Skeletal muscle satellite cell (primary cell): ENCODE measurements at regions not wholly inside any gene's neighbourhood (a gene's known extent, or its start where the extent isn't known, plus 50 kb on each side); places are given as distances from the start of the nearest gene placed in this dataset.

Source experiments
- H3K27me3 ChIP-seq: 2 replicates; pipeline ENCODE4 v1.7.0; 2013; ENCODE audit warnings: low read length; ENCODE audit not compliant: control insufficient read depth, insufficient read depth
- H3K36me3 ChIP-seq: 2 replicates; pipeline ENCODE4 v1.7.0; 2013; ENCODE audit warnings: mild to moderate bottlenecking, control low read depth, low read length; ENCODE audit not compliant: insufficient read depth
- H3K4me1 ChIP-seq: 2 replicates; pipeline ENCODE4 v1.7.0; 2013; ENCODE audit warnings: low read length; ENCODE audit not compliant: control insufficient read depth, insufficient read depth
- H3K4me2 ChIP-seq: 2 replicates; pipeline ENCODE4 v1.7.0; 2013; ENCODE audit warnings: mild to moderate bottlenecking, low read length
- H3K4me3 ChIP-seq: 2 replicates; pipeline ENCODE4 v1.7.0; 2013; ENCODE audit warnings: low read length
- H3K9ac ChIP-seq: 2 replicates; pipeline ENCODE4 v1.7.0; 2013; ENCODE audit warnings: mild to moderate bottlenecking, low read depth, low read length, moderate library complexity
- H3K9me3 ChIP-seq: replicated peaks from 2 replicates; pipeline ENCODE4 v1.7.0; 2013; ENCODE audit warnings: mild to moderate bottlenecking, control low read depth, low read length

DNA sequence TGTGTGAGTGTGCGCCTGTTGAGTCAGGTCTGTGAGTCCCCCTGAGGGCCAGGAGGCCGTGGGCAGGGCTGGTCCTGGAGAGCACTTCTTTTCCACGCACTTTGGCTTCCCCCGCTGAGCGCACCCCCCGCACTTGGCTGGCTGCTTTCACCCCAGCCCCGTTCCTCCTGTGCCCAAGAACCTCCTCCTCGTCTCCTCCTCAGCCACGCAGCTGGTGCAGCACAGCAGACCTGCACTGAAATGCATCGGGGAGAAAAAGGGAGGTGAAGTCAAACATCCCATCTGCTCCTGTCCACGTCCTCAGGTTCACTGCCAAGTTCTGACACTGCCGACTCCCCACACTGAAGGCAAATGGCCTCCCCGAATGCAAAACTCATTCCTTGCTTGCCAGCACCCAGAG is 362.7 kb upstream of the SFSWAP start:
- Histone ChIP-seq H3K4me3 (no peak overlapping the region), H3K4me1 (no peaks in the 10 kb centered on the region), H3K27me3 (no peaks in the 10 kb centered on the region), H3K4me2 (no peak overlapping the region), H3K36me3 (no peaks in the 10 kb centered on the region), H3K9me3 (peaks cover 20% of the 10 kb centered on the region), H3K9ac (no peak overlapping the region)

DNA sequence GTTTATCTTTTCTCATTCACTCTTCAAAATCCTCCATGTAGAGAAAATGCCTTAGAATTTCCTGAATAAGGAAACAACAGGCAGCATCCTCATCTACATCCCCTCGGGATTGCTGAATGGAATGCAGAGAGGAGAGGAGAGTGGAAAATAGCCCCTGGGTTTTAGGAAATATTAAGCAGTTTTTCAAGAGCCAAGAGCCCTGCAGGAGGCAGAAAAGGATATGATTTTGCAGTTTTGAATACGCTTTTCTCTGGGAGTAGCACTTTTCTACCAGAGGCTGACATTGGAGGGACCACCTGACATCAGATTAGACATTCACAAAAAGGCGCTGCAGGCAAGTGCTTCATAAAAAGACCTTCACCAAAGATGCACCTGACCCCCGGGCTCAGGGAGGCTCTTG is 362.2 kb upstream of the SFSWAP start:
- Histone ChIP-seq H3K4me1 (no peaks in the 10 kb centered on the region), H3K4me3 (no peak overlapping the region), H3K27me3 (no peaks in the 10 kb centered on the region), H3K36me3 (no peaks in the 10 kb centered on the region), H3K9me3 (peaks cover 20% of the 10 kb centered on the region), H3K9ac (no peak overlapping the region), H3K4me2 (no peak overlapping the region)

GRCh38 chr12:131349397-131350127 is 361.3 kb upstream of the SFSWAP start:
- Histone ChIP-seq H3K4me2 (no peak overlapping the region), H3K9me3 (peaks cover 24% of the 10 kb centered on the region), H3K27me3 (no peaks in the 10 kb centered on the region), H3K9ac (no peak overlapping the region), H3K36me3 (no peaks in the 10 kb centered on the region), H3K4me1 (no peaks in the 10 kb centered on the region), H3K4me3 (no peak overlapping the region)

DNA sequence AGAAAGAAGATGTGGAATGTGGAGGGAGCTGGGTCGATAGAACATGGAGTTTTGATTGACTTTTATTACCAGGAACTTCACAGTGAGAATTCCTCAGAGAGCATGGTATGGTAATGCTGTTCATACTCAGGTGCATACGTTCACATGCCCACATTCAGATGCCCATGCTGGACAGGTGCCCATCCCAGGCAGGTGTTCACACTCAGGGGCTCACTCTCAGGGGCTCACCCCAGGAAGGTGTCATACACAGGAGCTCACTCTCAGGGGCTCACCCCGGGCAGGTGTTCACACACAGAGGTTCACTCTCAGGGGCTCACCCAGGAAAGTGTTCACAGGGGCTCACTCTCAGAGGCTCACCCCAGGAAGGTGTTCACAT is 360.0 kb upstream of the SFSWAP start:
- no peak overlapping the region for H3K9ac ChIP-seq
- no peak overlapping the region for H3K4me3 ChIP-seq
- H3K4me2 ChIP-seq: no peak overlapping the region
- no peaks in the 10 kb centered on the region for H3K4me1 ChIP-seq
- no peaks in the 10 kb centered on the region for H3K36me3 ChIP-seq
- H3K9me3 ChIP-seq: peaks cover 27% of the 10 kb centered on the region
- H3K27me3 ChIP-seq: no peaks in the 10 kb centered on the region

GRCh38 chr12:131351319-131352028 is 359.4 kb upstream of the SFSWAP start:
- Histone ChIP-seq H3K9me3 (peaks cover 29% of the 10 kb centered on the region), H3K4me3 (no peak overlapping the region), H3K4me2 (no peak overlapping the region), H3K27me3 (no peaks in the 10 kb centered on the region), H3K4me1 (no peaks in the 10 kb centered on the region), H3K36me3 (no peaks in the 10 kb centered on the region), H3K9ac (no peak overlapping the region)

DNA sequence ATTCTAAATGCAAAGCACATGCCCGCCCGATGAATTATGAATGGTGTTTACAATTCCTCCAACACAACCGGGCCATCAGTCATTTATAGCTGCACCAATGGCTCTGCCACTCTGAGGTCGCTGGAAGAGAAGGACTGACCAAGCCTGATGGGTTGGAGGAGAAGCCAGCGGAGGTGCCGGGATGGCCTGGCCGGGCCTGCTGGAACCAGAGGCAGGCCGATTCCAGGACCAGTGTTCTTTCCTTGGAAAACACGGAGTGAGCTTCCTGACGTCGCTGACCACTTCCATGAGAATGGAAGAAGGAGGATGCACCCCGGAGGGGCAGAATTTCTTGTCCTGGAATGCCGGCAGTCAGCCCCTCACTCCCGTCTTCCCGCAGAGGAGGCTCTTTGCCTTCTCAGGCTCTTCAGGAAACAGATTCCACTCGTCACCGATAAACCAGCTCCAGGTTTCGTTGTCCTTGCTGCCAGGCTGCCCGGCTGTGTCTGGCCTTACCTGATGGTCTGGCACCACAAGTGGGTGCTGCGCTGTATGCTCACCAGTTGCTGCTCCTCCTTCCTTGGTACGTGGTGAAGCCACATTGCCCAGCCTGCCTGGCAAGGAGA is 358.5 kb upstream of the SFSWAP start:
- Histone ChIP-seq H3K4me3 (no peak overlapping the region), H3K9ac (no peak overlapping the region), H3K9me3 (peaks cover 22% of the 10 kb centered on the region), H3K4me1 (no peaks in the 10 kb centered on the region), H3K27me3 (no peaks in the 10 kb centered on the region), H3K4me2 (no peak overlapping the region), H3K36me3 (no peaks in the 10 kb centered on the region)

DNA sequence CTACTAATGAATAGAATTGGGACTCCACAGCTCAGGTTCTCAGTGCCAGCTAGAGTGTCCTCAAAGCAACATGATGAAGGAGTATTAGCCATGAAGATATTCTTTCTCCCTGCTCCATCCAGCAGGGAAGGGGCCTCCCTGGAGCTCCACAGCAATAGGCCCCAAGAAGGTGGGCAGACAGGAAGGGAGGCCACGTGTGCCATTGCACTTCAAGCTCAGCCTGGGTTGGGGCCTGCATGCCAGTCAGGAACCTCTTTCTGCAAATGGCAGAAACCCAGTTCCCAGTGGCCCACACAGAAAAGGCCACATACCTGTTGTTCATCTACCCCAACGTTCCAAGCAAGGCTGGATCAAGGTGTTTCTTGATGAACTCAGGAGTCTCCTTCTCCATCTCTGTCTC is 357.5 kb upstream of the SFSWAP start:
- Histone ChIP-seq H3K27me3 (no peaks in the 10 kb centered on the region), H3K4me1 (no peaks in the 10 kb centered on the region), H3K9ac (no peak overlapping the region), H3K4me3 (no peak overlapping the region), H3K36me3 (no peaks in the 10 kb centered on the region), H3K9me3 (peaks cover 18% of the 10 kb centered on the region), H3K4me2 (no peak overlapping the region)

DNA sequence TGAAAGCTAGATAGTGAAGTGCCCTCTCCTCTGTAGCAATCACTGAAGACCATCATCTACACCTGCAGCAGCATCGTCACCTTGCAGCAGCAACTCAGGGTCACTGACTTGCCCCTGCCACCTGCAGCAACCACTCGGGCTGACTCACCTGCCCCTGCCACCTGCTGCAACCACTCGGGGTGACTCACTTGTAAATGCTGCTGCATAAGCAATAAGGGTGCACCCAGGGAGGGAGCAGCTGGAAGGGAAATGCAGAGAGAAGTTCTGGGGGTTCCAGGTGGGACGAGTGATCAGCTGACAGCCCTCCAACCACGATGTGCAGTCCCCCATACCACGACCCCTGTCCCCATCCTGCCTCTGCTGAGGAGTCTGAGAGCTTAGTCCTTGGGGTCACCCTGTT is 357.1 kb upstream of the SFSWAP start:
- H3K4me1 ChIP-seq: no peaks in the 10 kb centered on the region
- no peak overlapping the region for H3K9ac ChIP-seq
- no peak overlapping the region for H3K4me3 ChIP-seq
- H3K27me3 ChIP-seq: no peaks in the 10 kb centered on the region
- no peaks in the 10 kb centered on the region for H3K36me3 ChIP-seq
- no peak overlapping the region for H3K4me2 ChIP-seq
- H3K9me3 ChIP-seq: peaks cover 18% of the 10 kb centered on the region

GRCh38 chr12:131355361-131356245 is 355.3 kb upstream of the SFSWAP start:
- Histone ChIP-seq H3K27me3 (no peaks in the 10 kb centered on the region), H3K4me1 (no peaks in the 10 kb centered on the region), H3K9me3 (peaks cover 18% of the 10 kb centered on the region), H3K9ac (no peak overlapping the region), H3K4me3 (no peak overlapping the region), H3K36me3 (no peaks in the 10 kb centered on the region), H3K4me2 (no peak overlapping the region)

- no peak overlapping the region for H3K9ac ChIP-seq
- no peaks in the 10 kb centered on the region for H3K27me3 ChIP-seq
- H3K4me3 ChIP-seq: no peak overlapping the region
- H3K4me2 ChIP-seq: no peak overlapping the region
- H3K9me3 ChIP-seq: peaks cover 10% of the 10 kb centered on the region
- no peaks in the 10 kb centered on the region for H3K36me3 ChIP-seq
- no peaks in the 10 kb centered on the region for H3K4me1 ChIP-seq
These were observed 354.3 kb upstream of the SFSWAP start for GRCh38 chr12:131356485-131357184.
